Iris pigment epithelial cell (primary cell): ENCODE measurements at regions not wholly inside any gene's neighbourhood (a gene's known extent, or its start where the extent isn't known, plus 50 kb on each side); places are given as distances from the start of the nearest gene placed in this dataset.

Experiments
- DNase-seq: peaks from one replicate; pipeline ENCODE4 v3.0.0-alpha.2; 2011; ENCODE audit warnings: low read depth

DNA sequence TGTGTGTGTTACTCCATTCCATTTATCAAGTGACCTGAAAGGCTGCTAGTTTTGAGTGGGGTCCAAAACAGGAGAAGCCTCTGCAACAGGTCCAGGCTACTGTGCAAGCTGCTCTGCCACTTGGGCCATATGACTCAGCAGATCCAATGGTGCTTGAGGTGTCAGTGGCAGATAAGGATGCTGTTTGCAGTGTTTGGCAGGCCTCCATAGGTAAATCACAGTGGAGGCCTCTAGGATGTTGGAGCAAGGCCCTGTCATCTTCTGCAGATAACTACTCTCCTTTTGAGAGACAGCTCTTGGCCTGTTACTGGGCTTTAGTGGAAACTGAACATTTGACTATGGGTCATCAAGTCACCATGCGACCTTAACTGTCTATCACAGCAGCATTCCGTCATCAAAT lies 52.3 kb upstream of the SMARCAD1 start:
- DNase-seq: peak; percentile 9

GRCh38 chr4:94156826-94157225 lies 50.8 kb upstream of the SMARCAD1 start:
- no peak for DNase-seq
